ENCODE measurements at regions not wholly inside any gene's neighbourhood (a gene's known extent, or its start where the extent isn't known, plus 50 kb on each side); places are given as distances from the start of the nearest gene placed in this dataset.

- H3K4me3 Mint-ChIP-seq (ENCODE audit: low read depth): no peak overlapping the region
- H3K36me3 Mint-ChIP-seq (ENCODE audit: low read depth): no peaks in the 10 kb centered on the region
- intact Hi-C loops (cut with micrococcal nuclease): no loop called here
- peaks cover 5% of the 10 kb centered on the region for H3K27me3 Mint-ChIP-seq (ENCODE audit: low read depth)
- no peak overlapping the region for H3K27ac Mint-ChIP-seq
- DNase-seq (ENCODE audit: low spot score): no peak
- peaks cover 32% of the 10 kb centered on the region for H3K4me1 Mint-ChIP-seq (ENCODE audit: low read depth)
- no peaks in the 10 kb centered on the region for H3K9me3 Mint-ChIP-seq
These were observed 65.0 kb upstream of the POU2AF1 start for GRCh38 chr11:111444040-111444439.

- Mint-ChIP-seq H3K4me1 (ENCODE audit: low read depth) (peaks cover 32% of the 10 kb centered on the region), H3K27me3 (ENCODE audit: low read depth) (peaks cover 5% of the 10 kb centered on the region), H3K4me3 (ENCODE audit: low read depth) (no peak overlapping the region), H3K36me3 (ENCODE audit: low read depth) (no peaks in the 10 kb centered on the region), H3K27ac (no peak overlapping the region), H3K9me3 (no peaks in the 10 kb centered on the region)
- no peak for DNase-seq (ENCODE audit: low spot score)
- intact Hi-C loops (cut with micrococcal nuclease): no loop called here
These were observed 64.6 kb upstream of the POU2AF1 start for GRCh38 chr11:111443640-111444039.

GRCh38 chr11:111443032-111443431, 64.0 kb upstream of the POU2AF1 start:
- Mint-ChIP-seq H3K4me3 (ENCODE audit: low read depth) (no peak overlapping the region), H3K36me3 (ENCODE audit: low read depth) (no peaks in the 10 kb centered on the region), H3K9me3 (no peaks in the 10 kb centered on the region), H3K27ac (no peak overlapping the region), H3K4me1 (ENCODE audit: low read depth) (peaks cover 32% of the 10 kb centered on the region), H3K27me3 (ENCODE audit: low read depth) (peaks cover 5% of the 10 kb centered on the region)
- intact Hi-C loops (cut with micrococcal nuclease): no loop called here
- no peak for DNase-seq (ENCODE audit: low spot score)

GRCh38 chr11:111441443-111441842, 62.4 kb upstream of the POU2AF1 start:
- Mint-ChIP-seq H3K36me3 (ENCODE audit: low read depth) (no peaks in the 10 kb centered on the region), H3K27me3 (ENCODE audit: low read depth) (peaks cover 5% of the 10 kb centered on the region), H3K4me3 (ENCODE audit: low read depth) (no peak overlapping the region), H3K9me3 (no peaks in the 10 kb centered on the region), H3K27ac (no peak overlapping the region), H3K4me1 (ENCODE audit: low read depth) (peaks cover 36% of the 10 kb centered on the region)
- intact Hi-C loops (cut with micrococcal nuclease): no loop called here
- no peak for DNase-seq (ENCODE audit: low spot score)

- no peak for DNase-seq (ENCODE audit: low spot score)
- peaks cover 28% of the 10 kb centered on the region for H3K4me1 Mint-ChIP-seq (ENCODE audit: low read depth)
- no peak overlapping the region for H3K27ac Mint-ChIP-seq
- H3K9me3 Mint-ChIP-seq: no peaks in the 10 kb centered on the region
- no peaks in the 10 kb centered on the region for H3K36me3 Mint-ChIP-seq (ENCODE audit: low read depth)
- H3K27me3 Mint-ChIP-seq (ENCODE audit: low read depth): peaks cover 5% of the 10 kb centered on the region
- intact Hi-C loops (cut with micrococcal nuclease): no loop called here
- no peak overlapping the region for H3K4me3 Mint-ChIP-seq (ENCODE audit: low read depth)
These were observed 61.5 kb upstream of the POU2AF1 start for GRCh38 chr11:111440416-111441205.

- Mint-ChIP-seq H3K27me3 (ENCODE audit: low read depth) (peaks cover 5% of the 10 kb centered on the region), H3K4me1 (ENCODE audit: low read depth) (peaks cover 28% of the 10 kb centered on the region), H3K36me3 (ENCODE audit: low read depth) (no peaks in the 10 kb centered on the region), H3K4me3 (ENCODE audit: low read depth) (no peak overlapping the region), H3K27ac (no peak overlapping the region), H3K9me3 (no peaks in the 10 kb centered on the region)
- DNase-seq (ENCODE audit: low spot score): no peak
- intact Hi-C loops (cut with micrococcal nuclease): no loop called here
These were observed 60.8 kb upstream of the POU2AF1 start for GRCh38 chr11:111439901-111440300.

- DNase-seq (ENCODE audit: low spot score): no peak
- no peak overlapping the region for H3K27ac Mint-ChIP-seq
- no peaks in the 10 kb centered on the region for H3K36me3 Mint-ChIP-seq (ENCODE audit: low read depth)
- peaks cover 28% of the 10 kb centered on the region for H3K4me1 Mint-ChIP-seq (ENCODE audit: low read depth)
- H3K9me3 Mint-ChIP-seq: no peaks in the 10 kb centered on the region
- intact Hi-C loops (cut with micrococcal nuclease): no loop called here
- peaks cover 7% of the 10 kb centered on the region for H3K27me3 Mint-ChIP-seq (ENCODE audit: low read depth)
- H3K4me3 Mint-ChIP-seq (ENCODE audit: low read depth): no peak overlapping the region
These were observed 59.9 kb upstream of the POU2AF1 start for GRCh38 chr11:111438846-111439520.

GRCh38 chr11:111438168-111438567, 59.1 kb upstream of the POU2AF1 start:
- Mint-ChIP-seq H3K9me3 (no peaks in the 10 kb centered on the region), H3K4me3 (ENCODE audit: low read depth) (no peak overlapping the region), H3K36me3 (ENCODE audit: low read depth) (no peaks in the 10 kb centered on the region), H3K27ac (no peak overlapping the region), H3K4me1 (ENCODE audit: low read depth) (peaks cover 28% of the 10 kb centered on the region), H3K27me3 (ENCODE audit: low read depth) (peaks cover 2% of the 10 kb centered on the region)
- intact Hi-C loops (cut with micrococcal nuclease): no loop called here
- DNase-seq (ENCODE audit: low spot score): no peak

- no peak for DNase-seq (ENCODE audit: low spot score)
- Mint-ChIP-seq H3K36me3 (ENCODE audit: low read depth) (no peaks in the 10 kb centered on the region), H3K9me3 (no peaks in the 10 kb centered on the region), H3K27ac (no peak overlapping the region), H3K27me3 (ENCODE audit: low read depth) (peaks cover 13% of the 10 kb centered on the region), H3K4me3 (ENCODE audit: low read depth) (no peak overlapping the region), H3K4me1 (ENCODE audit: low read depth) (peaks cover 18% of the 10 kb centered on the region)
- intact Hi-C loops (cut with micrococcal nuclease): no loop called here
These were observed 56.1 kb upstream of the POU2AF1 start for GRCh38 chr11:111435046-111435698.

GRCh38 chr11:111429066-111429506, 50.0 kb upstream of the POU2AF1 start:
- no peaks in the 10 kb centered on the region for H3K9me3 Mint-ChIP-seq
- intact Hi-C loops (cut with micrococcal nuclease): loop anchor here (1.0 kb wide), 1 partner anchor 146 kb away; no protein-coding TSS in a partner anchor
- no peak overlapping the region for H3K4me3 Mint-ChIP-seq (ENCODE audit: low read depth)
- no peak overlapping the region for H3K27ac Mint-ChIP-seq
- H3K27me3 Mint-ChIP-seq (ENCODE audit: low read depth): peaks cover 13% of the 10 kb centered on the region
- no peaks in the 10 kb centered on the region for H3K36me3 Mint-ChIP-seq (ENCODE audit: low read depth)
- DNase-seq (ENCODE audit: low spot score): peak; percentile 35
- peaks cover 2% of the 10 kb centered on the region for H3K4me1 Mint-ChIP-seq (ENCODE audit: low read depth)

All from activated T-helper 2 cell treated with anti-CD3 and anti-CD28 coated beads, Interferon-gamma antibody, Interleukin-2, Interleukin-4, amounts not matched to agents 10 μg/mL and 5 μg/mL and 100 μg/mL, durations not matched to agents 14 hours and 24 hours and 36 hours (primary cell).